ENCODE measurements at regions not wholly inside any gene's neighbourhood (a gene's known extent, or its start where the extent isn't known, plus 50 kb on each side); places are given as distances from the start of the nearest gene placed in this dataset.

DNA sequence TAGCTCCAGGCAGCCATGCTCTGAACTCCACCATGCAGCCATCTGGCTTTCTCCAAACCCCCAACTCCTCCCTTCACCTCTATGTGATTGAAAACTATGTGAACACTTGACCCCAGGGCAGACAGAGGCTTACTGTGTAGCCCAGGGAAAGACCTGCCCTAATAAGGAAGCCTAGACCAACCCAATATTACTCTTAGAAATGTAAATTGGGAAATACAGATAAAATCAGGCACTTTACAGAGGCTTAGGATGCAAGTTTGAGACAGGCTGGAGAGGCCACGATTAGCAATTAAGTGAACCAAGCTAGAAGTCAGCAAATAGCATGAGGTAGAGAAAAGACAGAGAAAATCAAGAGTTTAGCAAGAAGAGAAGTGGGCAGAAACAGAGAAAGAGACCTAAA is 141.7 kb upstream of the ABCA1 start:
- no peaks in the 10 kb centered on the region for H3K36me3 ChIP-seq (ENCODE audit: control insufficient read depth in 1 of 2, insufficient read depth in 2 of 2, low read length in 2 of 2)
- no peak overlapping the region for H3K9ac ChIP-seq (ENCODE audit: low read depth in 1 of 2, low read length in 2 of 2)
- H3K9me3 ChIP-seq (ENCODE audit: control insufficient read depth in 1 of 2, low read length in 2 of 2): no peaks in the 10 kb centered on the region
- H3K4me1 ChIP-seq (ENCODE audit: control insufficient read depth in 1 of 2, insufficient read depth in 2 of 2, low read length in 2 of 2): peaks cover 10 to 24% of the 10 kb centered on the region in 2 donors
- H3K27ac ChIP-seq (ENCODE audit: low read depth, low read length): no peak overlapping the region
- H3K27me3 ChIP-seq (ENCODE audit: control insufficient read depth in 1 of 2, insufficient read depth in 2 of 2, low read length in 2 of 2): no peaks in the 10 kb centered on the region
- H3K4me3 ChIP-seq (ENCODE audit: low read depth in 1 of 2, low read length in 2 of 2): no peak overlapping the region

DNA sequence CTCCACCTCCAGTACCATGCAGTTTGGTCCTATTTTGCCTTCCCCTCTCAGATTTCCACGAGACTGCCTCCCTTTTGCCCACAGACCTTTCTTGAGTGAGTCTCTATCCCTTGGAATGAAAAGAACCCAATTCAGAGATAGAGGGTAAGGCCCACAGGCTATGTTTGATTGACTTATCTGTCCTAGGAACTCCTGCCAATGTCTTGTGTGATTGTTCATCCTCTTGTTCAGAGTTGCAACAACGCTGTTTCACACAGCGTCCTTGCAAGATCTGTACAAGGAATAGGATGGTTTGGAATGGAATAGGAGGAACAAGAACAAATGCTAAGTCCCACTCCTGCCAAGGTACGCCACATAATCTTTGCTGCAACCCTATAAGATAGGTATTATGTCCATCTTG is 142.2 kb upstream of the ABCA1 start:
- no peaks in the 10 kb centered on the region for H3K9me3 ChIP-seq (ENCODE audit: control insufficient read depth in 1 of 2, low read length in 2 of 2)
- H3K27ac ChIP-seq (ENCODE audit: low read depth, low read length): no peak overlapping the region
- no peak overlapping the region for H3K4me3 ChIP-seq (ENCODE audit: low read depth in 1 of 2, low read length in 2 of 2)
- peaks cover 5 to 19% of the 10 kb centered on the region in 2 donors for H3K4me1 ChIP-seq (ENCODE audit: control insufficient read depth in 1 of 2, insufficient read depth in 2 of 2, low read length in 2 of 2)
- no peaks in the 10 kb centered on the region for H3K27me3 ChIP-seq (ENCODE audit: control insufficient read depth in 1 of 2, insufficient read depth in 2 of 2, low read length in 2 of 2)
- no peak overlapping the region for H3K9ac ChIP-seq (ENCODE audit: low read depth in 1 of 2, low read length in 2 of 2)
- no peaks in the 10 kb centered on the region for H3K36me3 ChIP-seq (ENCODE audit: control insufficient read depth in 1 of 2, insufficient read depth in 2 of 2, low read length in 2 of 2)

DNA sequence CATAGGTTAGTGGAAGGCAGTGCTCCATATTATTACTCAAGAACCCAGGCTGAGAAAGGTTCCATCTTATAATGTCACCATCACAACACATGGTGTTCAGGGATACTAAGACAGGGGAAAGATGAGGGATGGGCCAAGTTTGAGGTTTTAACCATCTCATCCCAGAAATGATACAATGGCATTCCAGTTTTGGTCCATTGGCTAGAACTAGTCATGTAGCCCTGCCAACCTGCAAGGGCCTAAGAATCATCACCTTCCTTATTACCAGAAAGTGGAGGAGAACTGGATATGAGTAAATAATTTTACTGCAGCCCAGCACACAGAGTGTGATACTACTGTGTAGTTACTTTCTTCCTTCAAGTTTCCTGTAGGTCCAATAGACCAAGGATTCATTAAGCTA is 144.5 kb upstream of the ABCA1 start:
- no peak overlapping the region for H3K4me3 ChIP-seq (ENCODE audit: low read depth in 1 of 2, low read length in 2 of 2)
- H3K36me3 ChIP-seq (ENCODE audit: control insufficient read depth in 1 of 2, insufficient read depth in 2 of 2, low read length in 2 of 2): no peaks in the 10 kb centered on the region
- no peaks in the 10 kb centered on the region for H3K27me3 ChIP-seq (ENCODE audit: control insufficient read depth in 1 of 2, insufficient read depth in 2 of 2, low read length in 2 of 2)

DNA sequence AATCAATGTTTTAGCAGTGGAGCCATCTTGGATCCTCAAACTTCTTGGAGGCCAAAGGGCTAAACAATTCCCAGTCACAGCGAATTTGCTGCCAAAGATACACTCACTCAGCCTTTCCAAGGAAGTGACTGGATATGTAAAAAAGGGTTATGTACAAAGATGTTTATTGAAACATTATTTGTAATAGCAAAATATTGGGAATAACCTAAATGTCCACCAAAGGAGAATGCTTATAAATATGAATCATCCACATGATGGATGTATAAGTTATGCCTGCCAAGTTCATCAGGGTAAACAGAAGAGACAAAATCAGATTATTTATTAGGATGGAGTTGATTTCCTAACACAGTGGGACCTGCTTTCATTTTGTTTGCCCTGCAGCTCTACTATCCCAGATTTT is 145.2 kb upstream of the ABCA1 start:
- Histone ChIP-seq H3K27ac (ENCODE audit: low read depth, low read length) (no peak overlapping the region), H3K9me3 (ENCODE audit: control insufficient read depth in 1 of 2, low read length in 2 of 2) (no peaks in the 10 kb centered on the region), H3K4me1 (ENCODE audit: control insufficient read depth in 1 of 2, insufficient read depth in 2 of 2, low read length in 2 of 2) (no peaks in the 10 kb centered on the region), H3K27me3 (ENCODE audit: control insufficient read depth in 1 of 2, insufficient read depth in 2 of 2, low read length in 2 of 2) (no peaks in the 10 kb centered on the region), H3K4me3 (ENCODE audit: low read depth in 1 of 2, low read length in 2 of 2) (no peak overlapping the region), H3K9ac (ENCODE audit: low read depth in 1 of 2, low read length in 2 of 2) (no peak overlapping the region), H3K36me3 (ENCODE audit: control insufficient read depth in 1 of 2, insufficient read depth in 2 of 2, low read length in 2 of 2) (no peaks in the 10 kb centered on the region)

More for the DNA sequence above, 144.5 kb upstream of the ABCA1 start:
- peaks cover 0 to 3% of the 10 kb centered on the region in 2 donors for H3K4me1 ChIP-seq (ENCODE audit: control insufficient read depth in 1 of 2, insufficient read depth in 2 of 2, low read length in 2 of 2)
- no peak overlapping the region for H3K27ac ChIP-seq (ENCODE audit: low read depth, low read length)
- no peaks in the 10 kb centered on the region for H3K9me3 ChIP-seq (ENCODE audit: control insufficient read depth in 1 of 2, low read length in 2 of 2)
- no peak overlapping the region for H3K9ac ChIP-seq (ENCODE audit: low read depth in 1 of 2, low read length in 2 of 2)

DNA sequence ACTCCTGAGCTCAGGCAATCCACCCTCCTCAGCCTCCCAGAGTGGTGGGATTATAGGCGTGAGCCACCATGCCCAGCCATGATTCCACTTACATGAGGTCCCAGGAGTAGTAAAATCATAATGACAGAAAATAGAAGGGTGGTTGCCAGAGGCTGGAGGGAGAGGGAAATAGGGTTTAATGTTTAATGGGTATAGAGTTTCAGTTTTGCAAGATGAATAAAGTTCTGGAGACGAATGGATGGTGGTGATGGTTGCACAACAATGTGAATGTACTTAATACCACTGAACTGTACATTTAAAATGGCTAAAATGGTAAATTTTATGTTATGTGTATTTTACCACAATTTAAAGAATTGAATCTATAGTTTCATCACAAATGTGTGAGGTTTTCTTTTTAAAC is 146.5 kb upstream of the ABCA1 start:
- no peaks in the 10 kb centered on the region for H3K36me3 ChIP-seq (ENCODE audit: control insufficient read depth in 1 of 2, insufficient read depth in 2 of 2, low read length in 2 of 2)
- no peak overlapping the region for H3K9ac ChIP-seq (ENCODE audit: low read depth in 1 of 2, low read length in 2 of 2)
- H3K4me3 ChIP-seq (ENCODE audit: low read depth in 1 of 2, low read length in 2 of 2): no peak overlapping the region
- H3K9me3 ChIP-seq (ENCODE audit: control insufficient read depth in 1 of 2, low read length in 2 of 2): no peaks in the 10 kb centered on the region
- no peaks in the 10 kb centered on the region for H3K27me3 ChIP-seq (ENCODE audit: control insufficient read depth in 1 of 2, insufficient read depth in 2 of 2, low read length in 2 of 2)
- no peak overlapping the region for H3K27ac ChIP-seq (ENCODE audit: low read depth, low read length)
- no peaks in the 10 kb centered on the region for H3K4me1 ChIP-seq (ENCODE audit: control insufficient read depth in 1 of 2, insufficient read depth in 2 of 2, low read length in 2 of 2)

DNA sequence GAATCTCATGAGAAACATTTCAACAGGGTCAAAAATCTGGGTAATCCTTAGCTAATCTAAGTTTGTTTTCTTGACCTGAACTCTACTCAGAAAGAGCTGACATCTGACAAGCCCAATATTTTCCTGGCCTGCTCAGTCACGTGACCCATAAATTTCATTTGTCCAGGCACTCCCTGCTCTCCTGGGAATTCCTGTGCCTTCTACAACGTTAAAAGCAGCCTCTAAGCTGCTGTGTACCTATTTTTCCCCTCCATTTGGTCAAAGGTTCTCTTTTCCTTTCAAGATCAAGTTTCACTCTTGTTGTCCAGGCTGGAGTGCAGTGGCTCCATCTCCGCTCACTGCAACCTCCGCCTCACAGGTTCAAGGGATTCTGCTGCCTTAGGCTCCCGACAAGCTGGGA is 148.8 kb upstream of the ABCA1 start:
- H3K4me1 ChIP-seq (ENCODE audit: control insufficient read depth in 1 of 2, insufficient read depth in 2 of 2, low read length in 2 of 2): no peaks in the 10 kb centered on the region
- H3K9me3 ChIP-seq (ENCODE audit: control insufficient read depth in 1 of 2, low read length in 2 of 2): no peaks in the 10 kb centered on the region
- no peak overlapping the region for H3K9ac ChIP-seq (ENCODE audit: low read depth in 1 of 2, low read length in 2 of 2)
- no peaks in the 10 kb centered on the region for H3K36me3 ChIP-seq (ENCODE audit: control insufficient read depth in 1 of 2, insufficient read depth in 2 of 2, low read length in 2 of 2)
- no peak overlapping the region for H3K4me3 ChIP-seq (ENCODE audit: low read depth in 1 of 2, low read length in 2 of 2)
- no peaks in the 10 kb centered on the region for H3K27me3 ChIP-seq (ENCODE audit: control insufficient read depth in 1 of 2, insufficient read depth in 2 of 2, low read length in 2 of 2)
- no peak overlapping the region for H3K27ac ChIP-seq (ENCODE audit: low read depth, low read length)

DNA sequence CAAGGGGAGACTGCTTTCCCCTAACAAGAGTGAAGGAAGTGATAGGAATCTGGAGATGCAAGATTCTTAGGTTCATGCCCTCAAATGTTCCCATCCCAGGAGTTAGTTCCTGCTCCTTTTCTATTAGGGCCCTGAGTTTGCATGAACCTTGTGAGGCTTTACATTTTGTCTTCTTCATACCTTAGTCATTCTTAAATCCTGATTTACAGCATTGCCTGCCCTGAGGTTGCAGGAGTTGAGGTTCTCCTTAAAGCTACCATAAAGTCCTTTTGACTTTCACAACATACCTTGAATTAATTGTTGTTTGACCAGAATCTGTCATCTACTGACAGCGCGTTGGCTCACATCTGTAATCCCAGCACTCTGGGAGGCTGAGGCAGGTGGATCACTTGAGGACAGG is 151.5 kb upstream of the ABCA1 start:
- H3K9me3 ChIP-seq (ENCODE audit: control insufficient read depth in 1 of 2, low read length in 2 of 2): no peaks in the 10 kb centered on the region
- no peak overlapping the region for H3K27ac ChIP-seq (ENCODE audit: low read depth, low read length)
- H3K4me3 ChIP-seq (ENCODE audit: low read depth in 1 of 2, low read length in 2 of 2): no peak overlapping the region
- H3K9ac ChIP-seq (ENCODE audit: low read depth in 1 of 2, low read length in 2 of 2): no peak overlapping the region
- H3K27me3 ChIP-seq (ENCODE audit: control insufficient read depth in 1 of 2, insufficient read depth in 2 of 2, low read length in 2 of 2): no peaks in the 10 kb centered on the region
- H3K4me1 ChIP-seq (ENCODE audit: control insufficient read depth in 1 of 2, insufficient read depth in 2 of 2, low read length in 2 of 2): no peaks in the 10 kb centered on the region
- no peaks in the 10 kb centered on the region for H3K36me3 ChIP-seq (ENCODE audit: control insufficient read depth in 1 of 2, insufficient read depth in 2 of 2, low read length in 2 of 2)

DNA sequence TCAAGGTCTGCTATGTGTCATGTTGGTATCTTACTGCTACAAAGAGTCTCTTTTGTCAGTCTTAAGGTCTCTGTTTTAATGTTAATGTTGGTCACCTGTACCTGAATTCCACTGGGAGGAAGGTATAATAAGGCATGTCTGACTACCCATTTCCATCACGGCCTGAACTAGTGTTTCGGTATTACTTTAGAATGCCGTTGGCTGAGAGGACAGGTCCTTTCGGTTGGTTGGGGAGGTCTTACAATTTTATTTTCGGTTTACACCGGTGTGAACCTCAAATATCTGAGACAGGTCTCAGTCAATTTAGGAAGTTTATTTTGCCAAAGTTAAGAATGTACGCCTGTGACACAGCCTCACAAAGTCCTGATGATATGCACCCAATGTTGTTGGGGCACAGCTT is 154.9 kb upstream of the ABCA1 start:
- H3K9me3 ChIP-seq (ENCODE audit: control insufficient read depth in 1 of 2, low read length in 2 of 2): no peaks in the 10 kb centered on the region
- H3K27ac ChIP-seq (ENCODE audit: low read depth, low read length): no peak overlapping the region
- no peak overlapping the region for H3K4me3 ChIP-seq (ENCODE audit: low read depth in 1 of 2, low read length in 2 of 2)
- no peaks in the 10 kb centered on the region for H3K4me1 ChIP-seq (ENCODE audit: control insufficient read depth in 1 of 2, insufficient read depth in 2 of 2, low read length in 2 of 2)
- no peaks in the 10 kb centered on the region for H3K27me3 ChIP-seq (ENCODE audit: control insufficient read depth in 1 of 2, insufficient read depth in 2 of 2, low read length in 2 of 2)
- H3K9ac ChIP-seq (ENCODE audit: low read depth in 1 of 2, low read length in 2 of 2): no peak overlapping the region
- H3K36me3 ChIP-seq (ENCODE audit: control insufficient read depth in 1 of 2, insufficient read depth in 2 of 2, low read length in 2 of 2): no peaks in the 10 kb centered on the region

DNA sequence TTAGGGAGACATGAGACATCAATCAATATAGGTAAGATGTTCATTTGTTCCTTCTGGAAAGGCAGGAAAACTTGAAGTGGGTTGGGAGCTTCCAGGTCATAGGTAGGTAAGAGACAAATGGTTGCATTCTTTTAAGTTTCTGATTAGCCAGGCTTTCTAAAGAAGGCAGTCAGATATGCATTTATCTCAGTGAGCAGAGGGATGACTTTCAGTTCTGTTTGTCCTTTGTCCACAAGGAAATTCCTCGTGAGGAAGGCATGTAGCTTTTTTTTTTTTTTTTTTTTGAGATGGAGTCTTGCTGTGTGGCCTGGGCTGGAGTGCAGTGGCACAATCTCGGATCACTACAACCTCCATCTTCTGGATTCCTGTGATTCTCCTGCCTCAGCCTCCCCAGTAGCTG is 155.3 kb upstream of the ABCA1 start:
- Histone ChIP-seq H3K9ac (ENCODE audit: low read depth in 1 of 2, low read length in 2 of 2) (no peak overlapping the region), H3K27ac (ENCODE audit: low read depth, low read length) (no peak overlapping the region), H3K27me3 (ENCODE audit: control insufficient read depth in 1 of 2, insufficient read depth in 2 of 2, low read length in 2 of 2) (no peaks in the 10 kb centered on the region), H3K36me3 (ENCODE audit: control insufficient read depth in 1 of 2, insufficient read depth in 2 of 2, low read length in 2 of 2) (no peaks in the 10 kb centered on the region), H3K9me3 (ENCODE audit: control insufficient read depth in 1 of 2, low read length in 2 of 2) (no peaks in the 10 kb centered on the region), H3K4me1 (ENCODE audit: control insufficient read depth in 1 of 2, insufficient read depth in 2 of 2, low read length in 2 of 2) (no peaks in the 10 kb centered on the region), H3K4me3 (ENCODE audit: low read depth in 1 of 2, low read length in 2 of 2) (no peak overlapping the region)

DNA sequence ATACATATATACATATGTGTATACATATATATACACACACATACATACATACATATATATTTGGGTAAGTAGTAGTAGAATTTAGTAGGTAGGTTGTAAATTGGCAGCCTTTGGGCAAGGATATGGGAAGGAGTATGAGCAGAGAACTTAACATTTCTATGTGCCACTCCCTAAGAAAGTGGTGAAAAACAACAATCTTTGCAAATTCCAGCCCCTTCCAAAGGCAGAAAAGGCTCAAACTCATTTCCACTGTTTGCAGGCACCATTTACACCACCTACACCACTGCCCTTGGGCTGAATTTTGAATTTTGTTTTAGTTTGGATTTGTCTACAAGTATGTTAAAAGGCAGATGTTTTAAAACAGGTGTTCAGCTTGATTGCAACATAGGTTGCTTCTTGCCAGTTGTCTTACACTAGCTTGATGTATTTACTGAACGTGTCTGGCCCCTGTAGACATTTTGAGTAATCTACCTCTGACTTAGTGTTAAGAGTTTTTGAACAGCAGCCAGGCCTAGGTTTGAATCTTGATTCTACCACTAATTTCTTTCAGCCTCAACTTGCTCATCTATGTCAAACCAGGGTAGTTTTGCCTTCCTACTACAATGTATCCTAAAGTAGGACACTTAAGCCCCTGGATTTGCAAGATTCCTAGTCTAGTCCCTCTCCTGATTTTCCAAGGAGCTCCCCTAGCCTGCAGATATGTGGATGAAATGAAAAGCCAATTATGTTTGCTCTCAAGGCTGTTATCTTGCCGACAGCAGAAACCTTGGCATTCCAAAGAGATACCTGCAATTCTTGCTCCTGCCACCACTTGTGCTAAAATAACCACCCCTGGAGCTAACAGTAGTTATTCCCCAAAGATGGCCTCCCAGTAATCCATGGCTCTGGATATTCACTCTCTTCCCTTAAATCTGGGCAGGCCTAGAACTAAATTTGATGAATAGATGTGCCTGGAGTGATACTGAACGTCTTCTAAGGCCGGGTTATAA is 156.2 kb upstream of the SLC44A1 start:
- Histone ChIP-seq H3K27ac (ENCODE audit: low read depth, low read length) (no peak overlapping the region), H3K9me3 (ENCODE audit: control insufficient read depth in 1 of 2, low read length in 2 of 2) (no peaks in the 10 kb centered on the region), H3K4me3 (ENCODE audit: low read depth in 1 of 2, low read length in 2 of 2) (no peak overlapping the region), H3K9ac (ENCODE audit: low read depth in 1 of 2, low read length in 2 of 2) (no peak overlapping the region), H3K36me3 (ENCODE audit: control insufficient read depth in 1 of 2, insufficient read depth in 2 of 2, low read length in 2 of 2) (no peaks in the 10 kb centered on the region), H3K27me3 (ENCODE audit: control insufficient read depth in 1 of 2, insufficient read depth in 2 of 2, low read length in 2 of 2) (no peaks in the 10 kb centered on the region), H3K4me1 (ENCODE audit: control insufficient read depth in 1 of 2, insufficient read depth in 2 of 2, low read length in 2 of 2) (no peaks in the 10 kb centered on the region)

All from duodenal mucosa (tissue), 2 donors.